Sciatic nerve (tissue), 2 donors: ENCODE measurements at regions not wholly inside any gene's neighbourhood (a gene's known extent, or its start where the extent isn't known, plus 50 kb on each side); places are given as distances from the start of the nearest gene placed in this dataset.

ENCODE experiments used
- ATAC-seq: fragments of 200-7000 bp; cut with Tn5 transposase; one replicate; pipeline ENCODE4 v1.9.1; 2020; ENCODE audit warnings: mild to moderate bottlenecking, moderate library complexity
- DNase-seq: peaks from one replicate; pipeline ENCODE4 v3.0.0-alpha.2; 2020; ENCODE audit warnings: low spot score
- intact Hi-C: fragments of 100-400 bp; cut with DNase I; formaldehyde crosslinking; loops from one replicate; pipeline ENCODE4 v1.14.2; 2022
- donor health status: DM: no; HTN: no; CAD: no.
- donor health status: DM: no; HTN: no; CAD: no.

GRCh38 chr14:85387181-85387580 is 142.8 kb upstream of the FLRT2 start:
- ATAC-seq, result no peak
- DNase-seq, result no peak
- intact Hi-C loops, result no loop called here

DNA sequence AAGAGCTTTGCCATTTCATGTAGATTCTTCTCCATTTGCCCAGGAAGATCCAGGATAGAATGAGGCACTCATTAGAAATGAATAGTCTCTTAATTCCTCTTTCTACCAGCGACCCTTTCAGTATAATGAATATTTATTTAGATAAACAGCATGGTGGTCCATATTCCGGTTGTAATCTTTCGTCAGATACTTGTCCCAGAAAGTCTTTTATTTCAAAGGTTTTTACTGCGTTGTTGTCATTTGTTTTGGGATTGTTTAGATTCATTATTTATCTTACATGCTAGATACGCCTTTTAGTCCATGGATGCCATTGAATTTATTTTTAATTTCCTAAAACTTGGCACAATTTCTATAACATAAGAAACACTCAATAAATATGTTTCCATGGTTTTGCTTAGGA is 139.7 kb upstream of the FLRT2 start:
- no peak for DNase-seq

DNA sequence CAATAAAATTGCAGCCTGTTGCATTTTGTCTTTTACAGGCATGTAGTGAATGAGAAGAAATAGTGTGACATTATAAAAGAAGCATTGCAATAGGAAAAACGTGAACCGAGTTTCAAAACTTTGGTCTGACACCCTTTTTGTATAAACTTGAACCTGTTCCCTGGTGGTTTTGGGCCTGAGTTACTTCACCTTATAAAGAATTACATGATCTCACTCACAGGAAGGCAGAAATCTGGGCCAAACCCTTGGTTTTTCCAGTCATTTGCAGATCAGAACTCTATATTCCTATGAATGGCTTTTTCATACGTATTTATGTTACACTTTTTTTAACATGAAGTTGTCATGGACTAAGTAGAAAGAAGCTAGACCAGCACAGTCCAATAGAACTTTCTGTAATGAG is 138.5 kb upstream of the FLRT2 start:
- intact Hi-C loops, result no loop called here
- ATAC-seq (peak; percentile 68), DNase-seq (no peak)

More for the DNA sequence above, 139.7 kb upstream of the FLRT2 start:
- intact Hi-C loops, result no loop called here
- no peak for ATAC-seq

DNA sequence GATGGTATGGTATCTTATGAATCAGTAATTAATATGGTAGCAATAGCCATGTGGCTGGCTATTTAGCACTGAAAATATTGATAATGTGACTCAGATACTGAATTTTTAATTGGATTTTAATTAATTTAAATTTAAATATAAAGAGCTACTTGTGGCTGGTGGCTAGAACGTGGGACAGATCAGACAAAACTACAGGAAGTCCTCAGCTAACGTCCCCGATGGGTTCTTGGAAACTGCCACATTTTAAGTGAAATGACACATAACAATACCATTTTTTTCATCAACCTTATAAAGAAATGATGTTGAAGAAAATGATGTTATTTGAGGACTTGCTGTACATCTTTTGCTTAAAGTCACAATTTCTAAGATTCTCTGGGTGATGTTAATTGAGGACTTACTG is 138.1 kb upstream of the FLRT2 start:
- ATAC-seq, result no peak
- intact Hi-C loops, result no loop called here
- no peak for DNase-seq

DNA sequence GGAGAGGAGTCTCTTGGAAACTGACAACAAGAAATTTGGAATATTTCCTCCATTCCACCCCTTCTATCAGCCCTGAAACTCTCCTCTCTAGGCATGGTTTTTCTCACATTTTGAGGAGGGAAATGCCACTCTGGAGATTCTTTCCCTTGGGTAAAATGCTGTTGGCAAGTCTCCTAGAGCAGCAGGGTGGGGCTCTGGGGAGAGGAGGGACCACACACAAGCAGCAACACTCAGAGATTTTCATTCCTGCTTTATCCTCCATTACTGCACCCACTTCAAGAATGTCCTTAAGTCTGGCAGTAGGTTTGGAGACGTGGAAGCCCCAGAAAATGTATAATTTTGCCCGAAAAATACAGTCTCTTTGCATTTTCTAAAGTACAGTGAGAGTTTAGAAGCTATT is 130.8 kb upstream of the FLRT2 start:
- intact Hi-C loops, result no loop called here
- DNase-seq, result no peak
- peak; percentile 46 for ATAC-seq

GRCh38 chr14:85400678-85401077 is 129.3 kb upstream of the FLRT2 start:
- ATAC-seq (no peak), DNase-seq (no peak)
- intact Hi-C loops, result no loop called here

GRCh38 chr14:85401384-85401783 is 128.6 kb upstream of the FLRT2 start:
- no peak for DNase-seq
- intact Hi-C loops, result no loop called here
- ATAC-seq, result peak; percentile 75

- intact Hi-C loops, result no loop called here
- peak; percentile 86 for ATAC-seq
- DNase-seq, result no peak
Measured at GRCh38 chr14:85402569-85403162, 127.3 kb upstream of the FLRT2 start.

- ATAC-seq (no peak), DNase-seq (no peak)
- intact Hi-C loops, result no loop called here
Measured at GRCh38 chr14:85409481-85410210, 120.3 kb upstream of the FLRT2 start.

- ATAC-seq, result no peak
- intact Hi-C loops, result no loop called here
- no peak for DNase-seq
Measured at GRCh38 chr14:85412756-85413155, 117.2 kb upstream of the FLRT2 start.

DNA sequence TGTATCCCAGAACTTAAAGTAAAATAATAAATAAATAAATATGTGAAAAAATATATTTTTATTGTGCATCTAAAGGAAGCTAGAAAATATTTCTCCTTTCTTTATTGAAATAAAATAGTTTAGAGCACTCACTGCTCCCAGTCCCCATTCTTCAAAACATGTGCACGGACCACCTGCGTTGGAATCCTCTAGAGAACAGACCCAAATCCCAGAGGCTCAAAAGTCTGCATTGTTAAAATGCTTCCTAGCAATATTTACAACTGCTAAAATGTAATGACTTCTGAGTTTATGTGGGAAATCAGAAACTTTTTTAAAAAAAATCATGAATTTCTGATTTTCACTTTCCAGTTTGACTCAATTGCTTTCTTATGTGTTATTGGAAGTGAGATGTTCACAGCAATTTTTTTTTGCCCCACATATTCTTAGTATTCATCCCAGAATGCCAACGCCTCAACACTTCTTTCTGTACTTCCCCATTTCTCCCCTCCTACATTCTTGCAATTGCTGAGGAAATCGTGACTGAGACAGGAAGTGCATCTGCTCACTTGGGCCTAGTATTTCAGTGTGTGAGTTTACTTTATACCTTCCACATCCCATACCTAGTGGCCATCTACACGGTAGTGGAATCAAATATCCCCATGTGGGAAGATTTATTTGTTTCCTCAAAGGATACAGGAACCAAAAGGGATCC is 116.0 kb upstream of the FLRT2 start:
- DNase-seq (no peak), ATAC-seq (peak; percentile 31)
- intact Hi-C loops, result no loop called here

- ATAC-seq (peak; percentile 97), DNase-seq (peak; percentile 65)
- intact Hi-C loops, result no loop called here
Measured at GRCh38 chr14:85415015-85415712, 114.8 kb upstream of the FLRT2 start.

GRCh38 chr14:85416771-85417170 is 113.2 kb upstream of the FLRT2 start:
- ATAC-seq, result peak; percentile 18
- intact Hi-C loops, result no loop called here
- DNase-seq, result no peak

- intact Hi-C loops, result no loop called here
- no peak for ATAC-seq
- DNase-seq, result no peak
Measured at GRCh38 chr14:85417396-85417795, 112.5 kb upstream of the FLRT2 start.

GRCh38 chr14:85418721-85419120 is 111.2 kb upstream of the FLRT2 start:
- no peak for DNase-seq
- ATAC-seq, result no peak
- intact Hi-C loops, result no loop called here

GRCh38 chr14:85420278-85420677 is 109.7 kb upstream of the FLRT2 start:
- intact Hi-C loops, result no loop called here
- ATAC-seq (no peak), DNase-seq (no peak)

DNA sequence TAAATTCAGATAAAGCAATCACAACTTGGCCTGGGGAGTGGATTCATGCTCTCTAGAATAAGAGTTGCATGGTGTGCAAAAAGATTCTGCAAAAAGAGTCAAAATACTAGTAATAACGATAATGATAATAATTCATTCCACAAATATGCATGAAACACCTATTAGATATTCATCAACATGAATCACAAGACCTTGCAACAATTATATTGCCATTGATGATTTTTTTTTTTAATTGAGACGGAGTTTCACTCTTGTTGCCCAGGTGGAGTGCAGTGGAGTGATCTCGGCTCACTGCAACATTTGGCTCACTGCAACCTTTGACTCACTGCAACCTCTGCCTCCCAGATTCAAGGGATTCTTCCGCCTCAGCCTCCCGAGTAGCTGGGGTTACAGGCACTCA is 109.2 kb upstream of the FLRT2 start:
- no peak for DNase-seq
- intact Hi-C loops, result no loop called here
- no peak for ATAC-seq

DNA sequence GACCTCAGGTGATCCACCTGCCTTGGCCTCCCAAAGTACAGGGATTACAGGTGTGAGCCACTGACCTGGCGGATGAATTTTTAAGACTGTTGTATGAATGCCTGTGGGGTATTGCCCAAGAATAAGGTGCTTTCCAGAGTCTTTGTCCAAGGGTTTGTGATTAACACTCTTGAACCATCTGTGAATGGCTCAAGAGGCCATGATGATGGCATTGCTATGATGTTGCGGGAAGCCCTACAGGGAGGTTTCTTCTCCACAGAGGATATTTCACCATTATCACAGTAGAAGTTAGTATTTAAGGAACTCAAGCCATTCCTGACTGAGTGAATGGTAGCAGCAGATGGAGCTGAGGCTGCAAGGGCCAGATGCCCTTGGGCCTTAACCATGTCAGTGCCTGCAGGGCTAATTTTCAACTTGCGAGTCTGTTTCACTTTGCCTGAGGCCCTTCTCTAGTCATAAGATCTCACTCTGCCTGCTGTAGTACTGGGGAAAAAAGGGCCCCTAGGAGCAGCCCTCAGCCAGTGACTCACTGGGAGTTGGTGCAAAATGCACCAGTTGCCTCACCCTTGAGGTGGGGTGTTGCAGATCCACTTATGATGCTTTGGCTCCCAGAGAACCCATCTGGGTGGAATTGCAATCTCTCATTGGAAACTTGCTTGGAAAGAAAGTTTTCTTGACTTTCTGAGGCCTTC is 108.6 kb upstream of the FLRT2 start:
- DNase-seq (no peak), ATAC-seq (no peak)
- intact Hi-C loops, result no loop called here

GRCh38 chr14:85423889-85424288 is 106.1 kb upstream of the FLRT2 start:
- intact Hi-C loops, result no loop called here
- DNase-seq, result no peak
- ATAC-seq, result no peak
